OCI-LY3 (cell line): ENCODE measurements at regions not wholly inside any gene's neighbourhood (a gene's known extent, or its start where the extent isn't known, plus 50 kb on each side); places are given as distances from the start of the nearest gene placed in this dataset.

Source experiments
- CTCF ChIP-seq: fragments of 200-600, 300-600 bp; sonication (generic); IDR thresholded peaks from 2 replicates; pipeline ENCODE4 v1.5.1; 2014; ENCODE audit warnings: antibody characterized with exemption, low read length, low read depth
- EZH2phosphoT487 ChIP-seq: fragments of 200-600 bp; shearing (Covaris generic); IDR thresholded peaks from 2 replicates; pipeline ENCODE4 v1.6.1; 2018; ENCODE audit warnings: antibody characterized with exemption, mixed run types, low read depth

GRCh38 chr6:129921169-129921817, 60.2 kb upstream of the TMEM244 start:
- no peak for TF ChIP-seq CTCF
- no peak for TF ChIP-seq EZH2phosphoT487
